ENCODE measurements at regions not wholly inside any gene's neighbourhood (a gene's known extent, or its start where the extent isn't known, plus 50 kb on each side); places are given as distances from the start of the nearest gene placed in this dataset.
"Not testable (repeated sequence)": the region's sequence is repeated elsewhere in the genome, so short reads cannot be mapped to it uniquely, and the experiment has no call there.

GRCh38 chr2:4988444-4988843 is 703.7 kb upstream of the SOX11 start:
- not testable (repeated sequence) for DNase-seq (ENCODE audit: low spot score)

- no peak for DNase-seq (ENCODE audit: low spot score)
Measured at GRCh38 chr2:4992226-4992625, 700.0 kb upstream of the SOX11 start.

GRCh38 chr2:4995466-4995865 is 696.7 kb upstream of the SOX11 start:
- no peak for DNase-seq (ENCODE audit: low spot score)

- DNase-seq (ENCODE audit: low spot score), result no peak
Measured at GRCh38 chr2:5007596-5007995, 684.6 kb upstream of the SOX11 start.

- no peak for DNase-seq (ENCODE audit: low spot score)
Measured at GRCh38 chr2:5019324-5019723, 672.9 kb upstream of the SOX11 start.

GRCh38 chr2:5020116-5020875 is 671.9 kb upstream of the SOX11 start:
- DNase-seq (ENCODE audit: low spot score), result no peak

GRCh38 chr2:5021136-5021535 is 671.0 kb upstream of the SOX11 start:
- no peak for DNase-seq (ENCODE audit: low spot score)

- DNase-seq (ENCODE audit: low spot score), result no peak
Measured at GRCh38 chr2:5022061-5022460, 670.1 kb upstream of the SOX11 start.

GRCh38 chr2:5022708-5023635 is 669.2 kb upstream of the SOX11 start:
- DNase-seq (ENCODE audit: low spot score), result not testable (repeated sequence)

GRCh38 chr2:5026571-5027234 is 665.5 kb upstream of the SOX11 start:
- no peak for DNase-seq (ENCODE audit: low spot score)

GRCh38 chr2:5035057-5035488 is 657.1 kb upstream of the SOX11 start:
- DNase-seq (ENCODE audit: low spot score), result no peak

GRCh38 chr2:5036256-5036655 is 655.9 kb upstream of the SOX11 start:
- DNase-seq (ENCODE audit: low spot score), result no peak

GRCh38 chr2:5039241-5039975 is 652.8 kb upstream of the SOX11 start:
- DNase-seq (ENCODE audit: low spot score), result no peak

GRCh38 chr2:5040571-5040970 is 651.6 kb upstream of the SOX11 start:
- no peak for DNase-seq (ENCODE audit: low spot score)

- no peak for DNase-seq (ENCODE audit: low spot score)
Measured at GRCh38 chr2:5041501-5041900, 650.7 kb upstream of the SOX11 start.

GRCh38 chr2:5042666-5043440 is 649.3 kb upstream of the SOX11 start:
- no peak for DNase-seq (ENCODE audit: low spot score)

- no peak for DNase-seq (ENCODE audit: low spot score)
Measured at GRCh38 chr2:5051300-5051699, 640.9 kb upstream of the SOX11 start.

GRCh38 chr2:5052905-5053304 is 639.3 kb upstream of the SOX11 start:
- no peak for DNase-seq (ENCODE audit: low spot score)

GRCh38 chr2:5057891-5058351 is 634.3 kb upstream of the SOX11 start:
- DNase-seq (ENCODE audit: low spot score), result no peak

- no peak for DNase-seq (ENCODE audit: low spot score)
Measured at GRCh38 chr2:5060956-5061355, 631.2 kb upstream of the SOX11 start.

- no peak for DNase-seq (ENCODE audit: low spot score)
Measured at GRCh38 chr2:5064687-5065086, 627.5 kb upstream of the SOX11 start.
